GM23248 (cell line): ENCODE measurements at regions not wholly inside any gene's neighbourhood (a gene's known extent, or its start where the extent isn't known, plus 50 kb on each side); places are given as distances from the start of the nearest gene placed in this dataset.

ENCODE experiments used
- EZH2 ChIP-seq: fragments of 200-600 bp; sonication (generic); IDR thresholded peaks from 2 replicates; pipeline ENCODE4 v1.6.1; 2018; ENCODE audit warnings: antibody characterized with exemption, mild to moderate bottlenecking; ENCODE audit not compliant: insufficient read depth, poor library complexity, severe bottlenecking
- EZH2phosphoT487 ChIP-seq: fragments of 200-600 bp; sonication (generic); IDR thresholded peaks from 2 replicates; pipeline ENCODE4 v1.6.1; 2018; ENCODE audit warnings: antibody characterized with exemption, moderate library complexity, mild to moderate bottlenecking, low read depth; ENCODE audit not compliant: insufficient read depth

GRCh38 chr6:105759015-105759414, 327.1 kb upstream of the PRDM1 start:
- TF ChIP-seq EZH2phosphoT487 (no peak), EZH2 (no peak)
